Loucy (cell line): ENCODE measurements at regions not wholly inside any gene's neighbourhood (a gene's known extent, or its start where the extent isn't known, plus 50 kb on each side); places are given as distances from the start of the nearest gene placed in this dataset.

ENCODE experiments used
- H2AFZ ChIP-seq: fragments of 200-600 bp; sonication (generic); 2 replicates; pipeline ENCODE4 v1.6.0; 2016; ENCODE audit warnings: antibody characterized with exemption, mild to moderate bottlenecking, low read length, moderate library complexity
- H3F3A ChIP-seq: fragments of 200-600 bp; 2 replicates; pipeline ENCODE4 v1.6.0; 2016; ENCODE audit warnings: antibody characterized with exemption, low read depth, mild to moderate bottlenecking
- H3K27me3 ChIP-seq: fragments of 200-600 bp; sonication (generic); 2 replicates; pipeline ENCODE4 v1.6.1; 2014; ENCODE audit warnings: low read length, mild to moderate bottlenecking; ENCODE audit not compliant: insufficient read depth, poor library complexity, severe bottlenecking
- H3K36me3 ChIP-seq: fragments of 200-600 bp; sonication (generic); 2 replicates; pipeline ENCODE4 v1.6.1; 2016; ENCODE audit warnings: low read length; ENCODE audit not compliant: insufficient read depth
- H3K4me1 ChIP-seq: fragments of 200-600 bp; sonication (generic); 2 replicates; pipeline ENCODE4 v1.5.1; 2014; ENCODE audit warnings: low read length, mild to moderate bottlenecking; ENCODE audit not compliant: insufficient read depth, poor library complexity, severe bottlenecking
- H3K4me2 ChIP-seq: fragments of 200-600 bp; sonication (generic); 2 replicates; pipeline ENCODE4 v1.6.0; 2014; ENCODE audit warnings: antibody characterized with exemption, low read length, low read depth, mild to moderate bottlenecking; ENCODE audit not compliant: poor library complexity, severe bottlenecking
- H3K4me3 ChIP-seq: fragments of 200-600 bp; sonication (generic); 2 replicates; pipeline ENCODE4 v1.5.1; 2014; ENCODE audit warnings: low read length, mild to moderate bottlenecking, mixed read lengths; ENCODE audit not compliant: poor library complexity, severe bottlenecking
- H3K79me2 ChIP-seq: fragments of 200-600 bp; sonication (generic); 2 replicates; pipeline ENCODE4 v1.6.1; 2014; ENCODE audit warnings: low read length; ENCODE audit not compliant: insufficient read depth
- H3K9ac ChIP-seq: fragments of 200-600 bp; sonication (generic); 2 replicates; pipeline ENCODE4 v1.6.0; 2014; ENCODE audit warnings: mild to moderate bottlenecking, low read depth, low read length, moderate library complexity; ENCODE audit not compliant: poor library complexity, severe bottlenecking
- H3K9me2 ChIP-seq: fragments of 200-600 bp; sonication (generic); replicated peaks from 2 replicates; pipeline ENCODE4 v1.6.1; 2016; ENCODE audit warnings: low read depth, low read length, mixed read lengths
- H3K9me3 ChIP-seq: fragments of 200-600 bp; sonication (generic); 2 replicates; pipeline ENCODE4 v1.6.1; 2014; ENCODE audit warnings: mild to moderate bottlenecking, antibody characterized with exemption, low read length, low read depth; ENCODE audit not compliant: insufficient read depth
- H4K20me1 ChIP-seq: fragments of 200-600 bp; sonication (generic); 2 replicates; pipeline ENCODE4 v1.6.0; 2014; ENCODE audit warnings: antibody characterized with exemption, low read length, mild to moderate bottlenecking; ENCODE audit not compliant: insufficient read depth, poor library complexity, severe bottlenecking
- EZH2phosphoT487 ChIP-seq: fragments of 200-600 bp; IDR thresholded peaks from 2 replicates; pipeline ENCODE4 v1.6.1; 2018; ENCODE audit warnings: antibody characterized with exemption, mild to moderate bottlenecking, moderate library complexity, borderline replicate concordance
- TF ChIP-seq, protein P1 (sequence below): fragments of 200-600 bp; sonication (generic); conservative IDR thresholded peaks from 2 replicates; pipeline ENCODE4 v1.5.1; 2014; ENCODE audit warnings: mild to moderate bottlenecking, antibody characterized with exemption, low read length

DNA sequence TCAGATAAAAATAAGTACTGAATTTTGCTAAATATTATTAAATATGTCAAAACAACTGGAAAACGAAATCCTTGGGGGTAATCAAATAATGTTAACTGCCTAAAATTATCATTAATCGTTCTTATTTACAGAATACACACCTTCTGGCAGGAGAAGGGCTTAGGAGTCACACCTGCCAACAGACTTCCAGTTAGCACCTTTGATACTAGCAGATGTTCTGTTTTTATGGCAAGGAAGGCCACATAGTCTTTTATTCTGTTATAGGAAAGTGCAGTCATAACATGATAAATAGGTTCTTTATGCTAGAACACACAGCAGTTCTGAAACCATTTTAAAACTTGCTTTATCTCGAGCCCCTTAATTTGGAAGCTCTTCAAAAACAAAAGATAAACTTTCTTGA is 464.1 kb downstream of the UTRN start:
- no peak overlapping the region for H2AFZ ChIP-seq
- H3K27me3 ChIP-seq, result no peaks in the 10 kb centered on the region
- no peak overlapping the region for H3K9ac ChIP-seq
- H3K4me3 ChIP-seq, result no peak overlapping the region
- H3K9me3 ChIP-seq, result no peaks in the 10 kb centered on the region
- H4K20me1 ChIP-seq, result no peaks in the 10 kb centered on the region
- no peaks in the 10 kb centered on the region for H3F3A ChIP-seq
- no peaks in the 10 kb centered on the region for H3K9me2 ChIP-seq
- TF ChIP-seq, protein P1, sequence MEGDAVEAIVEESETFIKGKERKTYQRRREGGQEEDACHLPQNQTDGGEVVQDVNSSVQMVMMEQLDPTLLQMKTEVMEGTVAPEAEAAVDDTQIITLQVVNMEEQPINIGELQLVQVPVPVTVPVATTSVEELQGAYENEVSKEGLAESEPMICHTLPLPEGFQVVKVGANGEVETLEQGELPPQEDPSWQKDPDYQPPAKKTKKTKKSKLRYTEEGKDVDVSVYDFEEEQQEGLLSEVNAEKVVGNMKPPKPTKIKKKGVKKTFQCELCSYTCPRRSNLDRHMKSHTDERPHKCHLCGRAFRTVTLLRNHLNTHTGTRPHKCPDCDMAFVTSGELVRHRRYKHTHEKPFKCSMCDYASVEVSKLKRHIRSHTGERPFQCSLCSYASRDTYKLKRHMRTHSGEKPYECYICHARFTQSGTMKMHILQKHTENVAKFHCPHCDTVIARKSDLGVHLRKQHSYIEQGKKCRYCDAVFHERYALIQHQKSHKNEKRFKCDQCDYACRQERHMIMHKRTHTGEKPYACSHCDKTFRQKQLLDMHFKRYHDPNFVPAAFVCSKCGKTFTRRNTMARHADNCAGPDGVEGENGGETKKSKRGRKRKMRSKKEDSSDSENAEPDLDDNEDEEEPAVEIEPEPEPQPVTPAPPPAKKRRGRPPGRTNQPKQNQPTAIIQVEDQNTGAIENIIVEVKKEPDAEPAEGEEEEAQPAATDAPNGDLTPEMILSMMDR, result no peak
- TF ChIP-seq EZH2phosphoT487, result no peak
- H3K4me2 ChIP-seq, result no peak overlapping the region
- peaks cover 39% of the 10 kb centered on the region; the same call in 1 of the 2 replicates for H3K36me3 ChIP-seq
- no peaks in the 10 kb centered on the region for H3K79me2 ChIP-seq
- peaks cover 9% of the 10 kb centered on the region for H3K4me1 ChIP-seq

DNA sequence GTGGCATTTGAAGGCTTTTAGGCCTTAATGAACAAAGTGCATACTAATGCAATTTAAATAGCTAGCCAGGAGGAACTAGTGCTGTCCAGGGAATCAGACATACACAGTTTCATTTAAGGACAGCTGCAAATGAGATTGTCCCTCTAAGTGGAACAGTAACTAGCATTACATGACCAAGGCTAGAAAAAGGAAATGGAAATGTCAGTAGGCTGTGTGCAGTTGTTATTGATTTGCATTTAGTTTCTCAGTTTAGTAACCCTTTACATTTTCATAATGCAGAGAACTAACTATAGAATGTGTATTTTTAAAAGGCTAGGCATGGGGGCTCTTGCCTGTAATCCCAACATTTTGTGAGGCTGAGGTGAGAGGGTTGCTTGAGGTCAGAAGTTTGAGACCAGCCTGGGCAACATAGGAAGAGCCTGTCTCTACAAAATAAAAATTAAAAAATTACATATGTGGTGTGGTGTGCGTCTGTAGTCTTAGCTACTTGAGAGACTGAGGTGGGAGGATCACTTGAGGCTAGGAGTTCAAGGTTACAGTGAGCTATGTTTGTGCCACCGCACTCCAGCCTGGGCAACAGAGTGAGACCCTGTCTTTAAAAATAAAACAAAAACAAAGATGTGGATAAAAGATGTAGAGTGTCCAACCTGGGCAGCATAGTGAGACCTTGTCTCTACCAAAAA is 468.0 kb downstream of the UTRN start:
- Histone ChIP-seq H3K9me3 (no peaks in the 10 kb centered on the region), H3K4me3 (no peak overlapping the region), H3K79me2 (no peaks in the 10 kb centered on the region), H3K9me2 (no peaks in the 10 kb centered on the region), H3K27me3 (no peaks in the 10 kb centered on the region), H4K20me1 (no peaks in the 10 kb centered on the region), H3K4me1 (no peaks in the 10 kb centered on the region), H3K4me2 (no peak overlapping the region), H3K36me3 (peaks cover 51% of the 10 kb centered on the region; the same call in 1 of the 2 replicates), H2AFZ (no peak overlapping the region), H3F3A (no peaks in the 10 kb centered on the region), H3K9ac (no peak overlapping the region)
- TF ChIP-seq, protein P1, result no peak
- no peak for TF ChIP-seq EZH2phosphoT487

DNA sequence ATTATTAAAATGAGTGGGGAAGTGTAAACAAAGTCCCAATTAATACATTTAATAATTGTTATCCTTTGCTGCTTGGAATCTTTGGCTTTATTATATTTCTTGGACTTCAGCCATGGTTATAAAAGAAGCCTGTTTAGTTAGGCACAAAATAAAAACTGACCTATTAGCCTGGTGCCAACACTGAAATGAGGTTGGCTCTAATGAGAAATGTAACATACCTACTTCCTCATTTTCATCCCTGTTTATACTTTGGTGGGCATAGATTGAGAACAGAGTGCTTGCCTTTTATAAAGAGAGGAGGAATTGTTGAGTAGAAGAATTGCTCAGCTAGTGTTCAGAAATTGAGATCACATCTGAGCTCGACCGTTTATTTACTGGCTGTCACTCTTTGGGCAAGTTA is 471.3 kb downstream of the UTRN start:
- Histone ChIP-seq H3K4me1 (no peaks in the 10 kb centered on the region), H2AFZ (no peak overlapping the region), H3K27me3 (no peaks in the 10 kb centered on the region), H3F3A (no peaks in the 10 kb centered on the region), H3K36me3 (peaks cover 29% of the 10 kb centered on the region; the same call in 1 of the 2 replicates), H3K79me2 (no peaks in the 10 kb centered on the region), H3K9me2 (no peaks in the 10 kb centered on the region), H4K20me1 (no peaks in the 10 kb centered on the region), H3K4me3 (no peak overlapping the region), H3K9me3 (no peaks in the 10 kb centered on the region), H3K4me2 (no peak overlapping the region), H3K9ac (no peak overlapping the region)
- TF ChIP-seq, protein P1, result no peak
- TF ChIP-seq EZH2phosphoT487, result no peak
